GM18517 (cell line): ENCODE measurements at regions not wholly inside any gene's neighbourhood (a gene's known extent, or its start where the extent isn't known, plus 50 kb on each side); places are given as distances from the start of the nearest gene placed in this dataset.

Experiments
- ATAC-seq: cut with Tn5 transposase; IDR thresholded peaks from one replicate; pipeline ENCODE4 v1.9.1; 2021; ENCODE audit warnings: mild to moderate bottlenecking, moderate library complexity; ENCODE audit not compliant: unreplicated experiment

- ATAC-seq = peak; percentile 82
Measured at GRCh38 chr6:127641905-127642304, 64.9 kb downstream of the C6orf58 start.
